HG03095 (cell line): ENCODE measurements at regions not wholly inside any gene's neighbourhood (a gene's known extent, or its start where the extent isn't known, plus 50 kb on each side); places are given as distances from the start of the nearest gene placed in this dataset.

Source experiments
- ATAC-seq: cut with Tn5 transposase; IDR thresholded peaks from one replicate; pipeline ENCODE4 v1.9.1; 2021; ENCODE audit warnings: moderate library complexity; ENCODE audit not compliant: unreplicated experiment

- ATAC-seq: no peak
These were observed 120.8 kb downstream of the CEBPB start for GRCh38 chr20:50311308-50312001.

DNA sequence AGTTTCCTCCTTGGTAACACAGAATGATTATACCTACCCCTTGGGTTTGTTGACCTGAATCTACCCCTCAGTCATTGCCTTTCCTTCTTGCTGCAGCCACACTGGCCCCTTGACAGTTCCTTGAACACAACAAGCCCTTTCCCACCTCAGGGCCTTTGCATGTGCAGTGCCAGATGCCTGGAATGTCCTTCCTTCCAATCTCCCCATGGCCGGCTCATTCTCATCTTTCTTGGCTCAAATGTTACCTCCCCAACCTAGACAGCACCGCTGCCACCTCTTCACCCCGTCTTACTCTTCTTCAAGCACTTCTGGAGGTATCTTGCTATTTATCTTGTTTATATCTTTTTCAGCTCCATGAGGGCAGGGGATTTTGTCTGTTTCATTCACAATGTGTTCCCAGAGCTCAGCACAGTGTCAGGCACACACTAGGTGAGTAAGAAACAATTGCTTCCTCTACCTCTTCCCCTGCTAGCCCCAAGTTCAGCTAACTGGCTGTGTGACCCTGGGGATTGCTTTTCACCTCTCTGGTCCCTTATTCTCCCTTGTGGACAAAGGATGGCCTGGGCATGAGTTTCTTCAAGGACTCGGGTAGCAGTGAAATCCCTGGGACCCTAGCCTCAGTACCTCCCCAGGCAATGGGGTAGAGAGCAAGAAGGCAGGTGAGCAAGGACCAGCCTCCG is 121.5 kb downstream of the CEBPB start:
- ATAC-seq: no peak

- ATAC-seq: no peak
These were observed 122.3 kb downstream of the CEBPB start for GRCh38 chr20:50312682-50313521.

- ATAC-seq: no peak
These were observed 122.8 kb downstream of the CEBPB start for GRCh38 chr20:50313522-50313820.

DNA sequence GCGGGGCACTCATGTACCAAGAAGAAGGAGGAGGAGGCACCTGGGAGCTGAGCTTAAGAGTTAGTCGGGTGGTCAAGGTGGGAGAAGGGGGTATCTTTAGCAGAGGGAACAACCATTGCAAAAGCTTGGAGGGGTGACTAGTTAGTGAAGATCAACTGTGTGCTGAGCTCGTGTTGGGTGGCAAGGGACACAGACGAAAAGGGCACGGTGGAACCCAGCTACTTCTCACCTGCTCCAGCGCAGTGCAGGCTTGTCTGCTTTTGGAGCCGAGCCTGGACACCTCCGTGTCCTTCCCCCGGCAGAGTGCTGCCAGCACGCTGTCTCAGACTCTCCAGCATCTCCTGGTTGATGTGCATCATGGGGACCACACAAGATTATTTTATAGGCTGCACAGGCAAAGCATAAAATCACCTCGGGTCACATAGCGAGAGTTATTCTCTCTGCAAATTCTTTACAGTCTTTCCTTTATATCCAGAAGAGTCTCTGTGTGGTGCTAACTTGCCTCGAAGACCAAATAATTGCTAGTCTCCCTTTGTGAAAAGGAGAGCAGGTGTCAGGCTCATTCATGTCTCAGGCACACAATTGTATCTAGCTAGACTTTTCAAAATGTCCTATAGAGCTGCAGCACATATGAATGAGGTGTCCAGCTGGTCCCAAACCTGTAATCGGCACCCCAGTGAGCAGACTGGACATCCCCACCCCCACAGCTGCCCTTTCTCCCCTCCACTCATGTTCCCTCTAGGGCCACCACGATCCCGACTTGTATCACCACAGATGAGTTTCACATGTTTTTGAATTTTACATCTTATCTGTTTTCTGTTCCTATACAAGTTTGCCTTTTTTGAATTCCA is 123.4 kb downstream of the CEBPB start:
- no peak for ATAC-seq

GRCh38 chr20:50314678-50315335 is 124.2 kb downstream of the CEBPB start:
- ATAC-seq: no peak

- no peak for ATAC-seq
These were observed 125.2 kb downstream of the CEBPB start for GRCh38 chr20:50315586-50316551.

DNA sequence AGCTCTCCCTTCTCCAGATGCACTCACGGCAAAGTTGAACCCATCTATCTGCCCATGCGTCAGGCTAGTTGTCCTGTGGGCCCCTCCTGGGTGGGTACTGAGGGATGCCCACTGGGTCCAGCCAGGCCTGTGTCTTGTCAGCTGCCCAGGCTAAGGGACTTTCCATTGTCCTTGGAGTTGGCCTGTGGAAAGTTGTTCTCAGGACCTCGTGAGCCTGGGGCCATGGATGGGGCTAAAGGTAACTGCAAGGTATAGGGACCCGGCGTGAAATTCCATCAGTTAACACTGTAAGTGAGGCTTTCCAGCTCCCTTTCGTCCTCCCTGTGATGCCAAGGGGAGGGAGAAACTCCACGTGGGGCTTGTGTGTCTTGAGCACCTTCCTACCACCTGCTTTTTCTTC is 126.5 kb downstream of the CEBPB start:
- ATAC-seq: no peak

DNA sequence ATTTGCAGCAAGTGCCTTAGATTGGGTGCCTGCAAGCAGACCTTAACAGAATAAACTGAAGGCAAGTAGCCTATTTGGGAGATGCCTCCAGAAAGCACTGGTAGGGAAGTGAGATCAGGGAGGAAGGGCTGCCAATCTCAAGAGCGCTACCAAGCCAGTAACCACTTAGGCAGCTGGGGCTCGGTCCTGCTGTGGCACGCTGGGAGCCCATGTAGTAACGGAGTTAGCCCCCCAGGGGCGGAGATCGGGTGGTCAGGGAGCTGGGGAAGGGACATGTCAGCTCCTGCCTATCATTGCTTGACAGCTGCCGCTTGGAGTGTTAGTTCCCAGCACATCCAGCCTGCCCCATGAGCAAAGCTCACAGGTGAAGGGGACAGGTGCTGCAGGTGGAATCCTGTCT is 127.0 kb downstream of the CEBPB start:
- ATAC-seq: no peak

DNA sequence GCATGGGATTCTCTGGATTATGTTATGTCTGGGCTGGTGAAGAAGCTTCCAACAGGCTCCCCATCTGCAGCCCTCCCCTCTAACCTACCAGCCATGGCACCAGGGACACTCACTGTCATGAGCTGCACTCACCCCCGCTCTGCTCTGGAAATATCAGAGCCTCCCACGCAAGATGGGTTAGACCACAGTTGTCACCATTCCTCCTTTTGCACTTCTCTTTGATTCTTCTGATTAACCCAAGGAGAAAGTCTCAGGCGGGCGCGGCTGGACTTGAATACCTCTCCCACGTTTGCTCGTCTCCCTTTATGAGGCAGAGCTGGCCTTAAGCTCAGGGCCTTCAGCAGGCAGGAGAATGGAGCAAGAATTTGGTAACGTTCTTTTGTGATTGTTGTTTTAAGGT is 128.1 kb downstream of the CEBPB start:
- no peak for ATAC-seq

DNA sequence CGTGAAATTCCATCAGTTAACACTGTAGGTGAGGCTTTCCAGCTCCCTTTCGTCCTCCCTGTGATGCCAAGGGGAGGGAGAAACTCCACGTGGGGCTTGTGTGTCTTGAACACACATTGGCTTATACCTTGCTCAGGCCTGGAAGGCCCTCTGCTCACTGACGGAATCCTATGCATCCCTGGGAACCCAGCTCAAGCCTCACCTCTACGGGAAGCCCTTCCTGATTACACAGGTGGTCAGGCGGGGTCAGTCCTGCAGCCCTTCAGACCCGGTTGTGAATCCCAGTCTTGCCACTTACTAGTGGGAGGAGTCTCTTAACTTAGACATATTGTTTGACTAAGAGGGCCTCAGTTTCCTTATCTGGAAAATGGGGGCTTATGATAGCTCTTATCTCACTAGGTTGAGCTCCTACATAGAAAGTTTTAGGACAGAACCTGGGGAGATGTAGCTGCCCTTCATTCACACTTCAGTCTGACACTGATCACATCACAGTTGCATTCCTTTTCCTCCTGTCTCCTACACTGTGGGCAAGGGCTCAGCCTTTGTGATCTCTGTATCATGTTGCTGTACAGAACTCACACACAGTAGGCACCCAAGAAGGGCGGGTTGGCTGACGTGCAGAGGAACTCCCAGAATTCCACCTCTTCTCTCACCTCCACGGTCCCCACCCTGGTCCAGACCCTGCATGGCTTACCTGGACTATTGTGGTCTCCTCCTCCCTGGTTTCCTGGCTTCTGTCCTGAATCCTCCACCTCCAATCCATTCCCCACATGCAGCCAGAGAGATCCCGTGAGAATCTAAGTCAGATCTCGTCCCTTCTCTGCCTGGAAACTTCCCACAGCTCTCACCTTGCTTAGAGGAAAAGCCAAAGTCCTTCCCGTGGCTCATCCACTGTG is 129.6 kb downstream of the CEBPB start:
- ATAC-seq: no peak

- ATAC-seq: no peak
These were observed 130.5 kb downstream of the CEBPB start for GRCh38 chr20:50320901-50321796.

DNA sequence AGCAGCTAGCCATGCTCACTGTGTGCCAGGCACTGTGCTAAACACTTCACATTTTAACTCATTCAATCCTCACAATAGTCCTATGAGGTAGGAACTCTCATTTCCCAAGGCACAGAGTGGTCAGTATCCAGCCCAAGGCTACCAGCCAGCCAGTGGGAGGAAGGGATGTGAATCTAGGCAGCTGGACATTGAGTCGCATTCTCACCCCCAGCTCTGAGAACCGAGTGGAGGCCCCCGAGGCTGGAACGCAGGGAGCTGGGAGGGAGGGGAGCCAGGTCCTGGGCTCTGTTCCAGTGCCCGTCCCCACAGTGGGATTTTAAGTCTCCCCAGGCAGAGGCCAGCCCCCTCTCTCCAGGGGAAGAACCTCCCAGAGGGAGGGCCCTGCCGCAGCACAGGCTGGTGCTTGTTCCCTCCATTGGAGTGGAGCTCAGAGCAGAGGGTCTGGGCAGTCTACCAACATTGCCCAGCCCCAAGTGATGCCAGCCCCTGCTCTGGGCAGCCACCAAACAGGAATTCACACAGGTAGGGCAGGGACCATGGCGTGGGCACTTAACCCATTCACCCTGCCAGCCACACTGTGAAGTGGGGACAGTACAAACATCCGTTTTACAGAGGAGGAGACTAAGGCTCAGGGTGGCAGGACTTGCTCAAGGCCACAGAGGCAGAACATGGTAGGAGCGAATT is 131.3 kb downstream of the CEBPB start:
- ATAC-seq: no peak

DNA sequence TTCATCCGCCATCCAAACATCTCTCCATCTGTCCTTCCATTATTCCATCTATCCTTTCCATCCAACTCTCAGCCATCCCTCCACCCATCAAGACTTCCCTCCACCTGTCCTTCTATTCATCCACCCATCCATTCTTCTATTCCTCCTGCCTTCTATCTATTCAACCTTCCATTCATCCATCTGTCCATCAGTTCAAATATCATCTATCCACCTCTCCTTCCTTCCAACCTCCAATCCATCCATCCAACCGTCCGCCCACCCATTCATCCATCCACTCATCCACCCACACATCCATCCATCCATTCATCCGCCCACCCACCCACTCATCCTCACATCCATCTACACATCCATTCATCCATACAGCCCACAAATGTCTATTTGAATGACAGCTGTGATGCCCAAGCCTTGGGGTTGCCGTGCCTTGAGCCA is 132.1 kb downstream of the CEBPB start:
- ATAC-seq: no peak

DNA sequence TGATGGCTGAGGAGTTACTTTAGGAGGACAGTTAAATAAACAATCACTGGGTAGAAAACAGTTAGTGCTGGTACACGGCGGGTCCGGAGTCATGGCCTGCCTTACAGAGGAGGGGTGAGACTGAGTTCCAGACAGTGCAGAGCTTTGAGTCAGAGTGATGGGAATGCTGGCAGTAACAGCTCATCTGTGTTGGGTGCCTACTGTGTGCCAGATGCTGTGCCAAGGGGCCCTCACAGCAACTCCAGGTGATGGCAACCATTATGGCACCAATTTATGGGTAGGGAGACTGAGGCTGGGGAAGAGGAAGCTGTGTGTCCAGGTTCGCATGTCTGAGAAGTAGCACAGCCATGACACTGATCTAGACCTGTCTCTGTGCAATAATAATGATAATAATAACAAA is 132.6 kb downstream of the CEBPB start:
- no peak for ATAC-seq

DNA sequence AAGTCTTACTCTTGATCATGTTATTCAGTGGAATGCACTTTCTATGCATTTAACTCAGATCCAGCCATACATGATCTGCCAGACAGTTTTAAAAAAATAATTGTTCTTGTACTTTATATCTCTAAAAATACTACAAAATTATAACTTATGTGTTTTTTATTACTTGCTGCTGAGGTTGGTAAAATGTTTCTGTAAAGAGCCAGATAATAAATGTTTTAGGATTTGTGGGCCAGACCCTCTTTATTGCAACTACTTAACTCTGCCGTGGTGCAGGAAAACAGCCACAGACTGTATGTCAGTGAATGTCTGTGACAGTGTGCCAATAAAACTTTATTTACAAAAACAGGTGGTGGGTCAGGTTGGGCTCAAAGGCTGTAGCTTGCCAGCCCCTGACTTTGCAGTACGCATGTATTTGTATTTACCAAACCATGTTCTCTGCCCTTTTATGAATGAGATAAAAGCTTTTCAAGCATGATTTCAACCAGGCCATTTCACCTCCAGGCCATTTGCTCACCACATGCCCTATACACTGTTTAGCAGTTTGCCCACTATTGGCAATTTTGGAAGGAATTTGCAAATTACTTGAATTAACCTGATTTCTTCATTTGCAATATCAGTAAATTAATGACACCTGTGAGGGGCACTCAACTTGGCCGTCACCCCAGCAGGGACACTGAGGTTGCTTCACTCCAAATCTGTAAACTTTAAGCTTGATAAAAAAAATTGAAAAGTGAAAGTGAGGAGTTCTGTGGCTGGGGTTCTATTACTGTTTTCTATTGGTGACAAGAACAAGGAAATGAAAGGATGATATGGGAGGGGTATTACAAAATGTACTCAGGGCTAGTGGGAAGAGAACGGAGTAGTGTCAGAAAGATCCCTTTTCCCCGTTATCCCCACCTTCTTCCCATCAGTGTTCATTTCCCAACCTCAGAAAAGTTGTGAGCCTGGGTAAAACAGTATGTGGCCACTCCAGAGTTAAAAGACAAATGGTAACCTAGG is 133.4 kb downstream of the CEBPB start:
- no peak for ATAC-seq
